ENCODE measurements at regions not wholly inside any gene's neighbourhood (a gene's known extent, or its start where the extent isn't known, plus 50 kb on each side); places are given as distances from the start of the nearest gene placed in this dataset.
"Not testable (repeated sequence)": the region's sequence is repeated elsewhere in the genome, so short reads cannot be mapped to it uniquely, and the experiment has no call there.

GRCh38 chr9:115758441-115758840, 395.1 kb upstream of the PAPPA start:
- DNase-seq: no peak

GRCh38 chr9:115759426-115759825, 394.2 kb upstream of the PAPPA start:
- no peak for DNase-seq

GRCh38 chr9:115764645-115765044, 388.9 kb upstream of the PAPPA start:
- no peak for DNase-seq

GRCh38 chr9:115765060-115765459, 388.5 kb upstream of the PAPPA start:
- no peak for DNase-seq

GRCh38 chr9:115766370-115766955, 387.1 kb upstream of the PAPPA start:
- DNase-seq: no peak

- no peak for DNase-seq
Observed at GRCh38 chr9:115770521-115770920, 383.1 kb upstream of the PAPPA start.

- no peak for DNase-seq
Observed at GRCh38 chr9:115775659-115776058, 377.9 kb upstream of the PAPPA start.

GRCh38 chr9:115777610-115778009, 376.0 kb upstream of the PAPPA start:
- DNase-seq: no peak

GRCh38 chr9:115781070-115781736, 372.4 kb upstream of the PAPPA start:
- DNase-seq: no peak

- DNase-seq: no peak
Observed at GRCh38 chr9:115786321-115786720, 367.3 kb upstream of the PAPPA start.

GRCh38 chr9:115790520-115790919, 363.1 kb upstream of the PAPPA start:
- DNase-seq: no peak

GRCh38 chr9:115794921-115795475, 358.6 kb upstream of the PAPPA start:
- no peak for DNase-seq

- DNase-seq: no peak
Observed at GRCh38 chr9:115799734-115800133, 353.9 kb upstream of the PAPPA start.

GRCh38 chr9:115804206-115804605, 349.4 kb upstream of the PAPPA start:
- DNase-seq: no peak

- no peak for DNase-seq
Observed at GRCh38 chr9:115808108-115808507, 345.5 kb upstream of the PAPPA start.

- DNase-seq: no peak
Observed at GRCh38 chr9:115808695-115809094, 344.9 kb upstream of the PAPPA start.

- no peak for DNase-seq
Observed at GRCh38 chr9:115810166-115810565, 343.4 kb upstream of the PAPPA start.

GRCh38 chr9:115814081-115814480, 339.5 kb upstream of the PAPPA start:
- DNase-seq: no peak

GRCh38 chr9:115815786-115816185, 337.8 kb upstream of the PAPPA start:
- no peak for DNase-seq

GRCh38 chr9:115818651-115819050, 334.9 kb upstream of the PAPPA start:
- not testable (repeated sequence) for DNase-seq

- no peak for DNase-seq
Observed at GRCh38 chr9:115832031-115832430, 321.6 kb upstream of the PAPPA start.

- no peak for DNase-seq
Observed at GRCh38 chr9:115837618-115838017, 316.0 kb upstream of the PAPPA start.

GRCh38 chr9:115838417-115838816, 315.2 kb upstream of the PAPPA start:
- no peak for DNase-seq

GRCh38 chr9:115844433-115844832, 309.2 kb upstream of the PAPPA start:
- DNase-seq: not testable (repeated sequence)

Data from activated naive CD4-positive, alpha-beta T cell treated with anti-CD3 and anti-CD28 coated beads, Interleukin-2, amount 50 U/mL, for 16 hours (primary cell).